HCT116 (cell line): ENCODE measurements at regions not wholly inside any gene's neighbourhood (a gene's known extent, or its start where the extent isn't known, plus 50 kb on each side); places are given as distances from the start of the nearest gene placed in this dataset.
"Not testable (repeated sequence)": the region's sequence is repeated elsewhere in the genome, so short reads cannot be mapped to it uniquely, and the experiment has no call there.

Source experiments
- ATAC-seq: fragments of 200-7000 bp; cut with Tn5 transposase; 2 replicates; pipeline ENCODE4 v1.9.1; 2020; ENCODE audit warnings: mild to moderate bottlenecking, moderate library complexity
- BruUV-seq: library from RNA; stranded (reverse); fragments of 400-500 nt; replicated peaks from 2 replicates; lab custom pipeline; 2021; lab: Mats Ljungman, UMichigan
- CTCF ChIA-PET: fragments of 300-600 bp; sonication (Branson Sonifier 250); formaldehyde crosslinking; loops from one replicate; lab custom pipeline; 2021; ENCODE audit warnings: antibody characterized with exemption; lab: Charles Lee
- POLR2A ChIA-PET: fragments of 300-600, 350-600 bp; sonication (Branson Sonifier 250); formaldehyde crosslinking; loops from one replicate; lab custom pipeline; 2021; ENCODE audit warnings: antibody characterized with exemption; lab: Charles Lee
- RAD21 ChIA-PET, 2 experiments: fragments of 300-600 bp; sonication (Branson Sonifier 250); formaldehyde crosslinking; loops; one replicate each; lab custom pipeline; 2023; ENCODE audit warnings: low total read pairs in 2 of 2; ENCODE audit not compliant: uncharacterized antibody in 2 of 2, unreplicated experiment in 2 of 2, low non-redundant PET in 1 of 2; lab: Charles Lee
- DNase-seq: peaks from one replicate; pipeline ENCODE4 v3.0.0-alpha.2; 2010; ENCODE audit warnings: low read depth, low spot score
- H2AFZ ChIP-seq: fragments of 200-600 bp; shearing (Covaris generic), sonication (generic); 2 replicates; pipeline ENCODE4 v1.6.1; 2017; ENCODE audit warnings: low read depth, mixed run types, mixed read lengths, antibody characterized with exemption, low read length; ENCODE audit not compliant: poor library complexity, severe bottlenecking
- H3K27ac ChIP-seq: 2 replicates; pipeline ENCODE4 v1.5.1; 2012; ENCODE audit warnings: low read depth, low read length
- H3K27me3 ChIP-seq: fragments of 200-600 bp; sonication (generic); 2 replicates; pipeline ENCODE4 v1.6.1; 2016; ENCODE audit warnings: mixed run types, low read length, mixed read lengths; ENCODE audit not compliant: insufficient read depth
- H3K36me3 ChIP-seq, 2 experiments: fragments of 200-500 bp in 1 of 2; fragments of 200-600 bp in 1 of 2; sonication (Bioruptor generic) in 1 of 2; sonication (generic) in 1 of 2; 2 replicates each; pipeline versions ENCODE4 v1.5.1 to v1.6.1; 2014 to 2016; ENCODE audit warnings: low read length in 2 of 2, inconsistent platforms in 1 of 2, mixed read lengths in 1 of 2, mixed run types in 1 of 2; ENCODE audit not compliant: insufficient read depth in 2 of 2, control insufficient read depth in 1 of 2
- H3K4me1 ChIP-seq, 2 experiments: fragments of 200-600 bp in 1 of 2; sonication (generic) in 1 of 2; 2 replicates each; pipeline versions ENCODE4 v1.5.1 to v1.6.1; 2012 to 2017; ENCODE audit warnings: low read length in 2 of 2, inconsistent platforms in 1 of 2, mild to moderate bottlenecking in 1 of 2, mixed read lengths in 1 of 2, mixed run types in 1 of 2, moderate library complexity in 1 of 2; ENCODE audit not compliant: insufficient read depth in 2 of 2, control insufficient read depth in 1 of 2
- H3K4me2 ChIP-seq: fragments of 200-600 bp; sonication (generic); 2 replicates; pipeline ENCODE4 v1.6.1; 2017; ENCODE audit warnings: mixed run types, low read length, mixed read lengths
- H3K4me3 ChIP-seq, 2 experiments: fragments of 200-600 bp in 1 of 2; sonication (generic) in 1 of 2; replicated peaks in 1 of 2; 2 replicates each; pipeline ENCODE4 v1.5.1; 2011 to 2016; ENCODE audit warnings: low read length in 2 of 2, control low read depth in 1 of 2, low read depth in 1 of 2, mild to moderate bottlenecking in 1 of 2, mixed read lengths in 1 of 2, mixed run types in 1 of 2
- H3K79me2 ChIP-seq: fragments of 200-600 bp; sonication (generic); 2 replicates; pipeline ENCODE4 v1.6.1; 2017; ENCODE audit warnings: mild to moderate bottlenecking, mixed run types, low read length, moderate library complexity, mixed read lengths; ENCODE audit not compliant: insufficient read depth
- H3K9ac ChIP-seq: fragments of 200-600 bp; sonication (generic); 2 replicates; pipeline ENCODE4 v1.6.1; 2016; ENCODE audit warnings: low read length, mixed read lengths
- H3K9me2 ChIP-seq: fragments of 200-600 bp; sonication (generic), shearing (Covaris generic); 2 replicates; pipeline ENCODE4 v1.6.1; 2017; ENCODE audit warnings: mixed run types, mild to moderate bottlenecking, moderate library complexity; ENCODE audit not compliant: insufficient read depth
- H3K9me3 ChIP-seq, 2 experiments: fragments of 200-500 bp in 1 of 2; fragments of 200-600 bp in 1 of 2; sonication (Bioruptor generic) in 1 of 2; sonication (generic) in 1 of 2; 2 replicates each; pipeline ENCODE4 v1.6.1; 2014 to 2017; ENCODE audit warnings: low read length in 2 of 2, mixed read lengths in 2 of 2, inconsistent platforms in 1 of 2, low read depth in 1 of 2, mild to moderate bottlenecking in 1 of 2, mixed run types in 1 of 2, moderate library complexity in 1 of 2; ENCODE audit not compliant: control insufficient read depth in 1 of 2, insufficient read depth in 1 of 2
- H4K20me1 ChIP-seq: fragments of 200-600 bp; sonication (generic), shearing (Covaris generic); 2 replicates; pipeline ENCODE4 v1.6.1; 2017; ENCODE audit warnings: mixed run types, mild to moderate bottlenecking, moderate library complexity; ENCODE audit not compliant: insufficient read depth
- ATF3 ChIP-seq: IDR thresholded peaks from 2 replicates; pipeline ENCODE4 v1.6.1; 2012
- CTCF ChIP-seq, 3 experiments: fragments of 200-600 bp in 1 of 3; sonication (generic) in 1 of 3; IDR thresholded peaks in 2 of 3; conservative IDR thresholded peaks in 1 of 3; 2 replicates each; pipeline ENCODE4 v1.5.1; 2012 to 2017; ENCODE audit warnings: low read depth in 2 of 3, low read length in 2 of 3, antibody characterized with exemption in 1 of 3, borderline replicate concordance in 1 of 3, control low read depth in 1 of 3, mild to moderate bottlenecking in 1 of 3, mixed read lengths in 1 of 3, mixed run types in 1 of 3, moderate library complexity in 1 of 3; ENCODE audit not compliant: insufficient read depth in 1 of 3
- EZH2 ChIP-seq: fragments of 200-600 bp; sonication (generic); IDR thresholded peaks from 2 replicates; pipeline ENCODE4 v1.6.1; 2017; ENCODE audit warnings: antibody characterized with exemption, mixed run types
- EZH2phosphoT487 ChIP-seq: fragments of 200-600 bp; IDR thresholded peaks from 2 replicates; pipeline ENCODE4 v1.6.1; 2018; ENCODE audit warnings: antibody characterized with exemption, borderline replicate concordance
- JUND ChIP-seq: IDR thresholded peaks from 2 replicates; pipeline ENCODE4 v1.6.1; 2012
- REST ChIP-seq: IDR thresholded peaks from 2 replicates; pipeline ENCODE4 v1.6.1; 2012; ENCODE audit warnings: low read depth
- ZFX ChIP-seq: fragments of 450-650 bp; IDR thresholded peaks from 2 replicates; pipeline ENCODE4 v1.6.1; 2017
- intact Hi-C: fragments of 100-400 bp; cut with micrococcal nuclease; formaldehyde crosslinking; loops from 2 replicates; pipeline ENCODE4 v1.10.0; 2022

GRCh38 chr15:77942611-77943211, 134.8 kb downstream of the TBC1D2B start:
- Histone ChIP-seq H3K27me3 (no peaks in the 10 kb centered on the region), H3K4me3 (no peak overlapping the region), H3K79me2 (no peaks in the 10 kb centered on the region), H3K36me3 (no peaks in the 10 kb centered on the region), H2AFZ (no peak overlapping the region), H3K4me2 (no peak overlapping the region), H3K27ac (no peak overlapping the region), H3K4me1 (no peaks in the 10 kb centered on the region), H3K9me3 (no peaks in the 10 kb centered on the region), H4K20me1 (no peaks in the 10 kb centered on the region), H3K9ac (no peak overlapping the region), H3K9me2 (no peaks in the 10 kb centered on the region)
- ATAC-seq (no peak), DNase-seq (no peak)
- POLR2A ChIA-PET: no interaction called here
- TF ChIP-seq REST: no peak
- no peak for TF ChIP-seq ZFX
- no peak for TF ChIP-seq JUND
- TF ChIP-seq EZH2: no peak
- TF ChIP-seq EZH2phosphoT487: no peak
- TF ChIP-seq CTCF (IDR thresholded peaks at IDR 0.05 in 2 of 3, conservative IDR thresholded peaks at IDR 0.05 in 1 of 3; ENCODE audit: borderline replicate concordance in 1 of 3, insufficient read depth in 1 of 3, low read depth in 2 of 3, low read length in 2 of 3): no peak
- TF ChIP-seq ATF3: no peak
- CTCF ChIA-PET: no interaction called here
- intact Hi-C loops: no loop called here
- RAD21 ChIA-PET: no interaction called here
- no TSS peak for BruUV-seq

- H3K79me2 ChIP-seq, DNase-seq, H3K9me2 ChIP-seq, RAD21 ChIA-PET, H4K20me1 ChIP-seq, ATAC-seq, H2AFZ ChIP-seq, BruUV-seq, POLR2A ChIA-PET, H3K9me3 ChIP-seq, H3K36me3 ChIP-seq, H3K4me1 ChIP-seq, H3K4me2 ChIP-seq, H3K27me3 ChIP-seq, intact Hi-C loops, H3K9ac ChIP-seq, CTCF ChIA-PET, H3K4me3 ChIP-seq, H3K27ac ChIP-seq: not testable (repeated sequence)
These were observed 136.3 kb downstream of the TBC1D2B start for GRCh38 chr15:77941090-77941827.
